NCI-H2107 (cell line): ENCODE measurements at regions not wholly inside any gene's neighbourhood (a gene's known extent, or its start where the extent isn't known, plus 50 kb on each side); places are given as distances from the start of the nearest gene placed in this dataset.

Source experiments
- DNase-seq: peaks from one replicate; lab custom pipeline; 2025; lab: John Stamatoyannopoulos, UW

DNA sequence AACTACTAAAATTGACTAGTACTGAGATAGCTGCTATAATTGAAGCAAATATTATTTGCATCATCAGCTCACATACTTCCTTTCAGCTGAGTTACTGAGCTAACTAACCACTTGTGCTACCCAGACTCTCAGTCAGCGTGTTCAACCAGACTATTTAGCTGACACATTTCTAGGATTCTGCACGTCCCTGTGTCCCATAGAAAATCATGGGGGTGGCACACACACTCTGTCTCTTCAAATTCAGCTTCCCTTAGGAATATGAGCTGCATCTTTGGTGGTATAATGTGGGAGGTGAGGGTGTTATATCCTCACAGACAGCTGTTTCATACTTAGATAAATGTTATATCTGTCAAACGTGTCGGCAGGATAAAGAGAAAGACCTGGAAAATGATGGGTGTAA, 424.0 kb downstream of the CDH2 start:
- no peak for DNase-seq

DNA sequence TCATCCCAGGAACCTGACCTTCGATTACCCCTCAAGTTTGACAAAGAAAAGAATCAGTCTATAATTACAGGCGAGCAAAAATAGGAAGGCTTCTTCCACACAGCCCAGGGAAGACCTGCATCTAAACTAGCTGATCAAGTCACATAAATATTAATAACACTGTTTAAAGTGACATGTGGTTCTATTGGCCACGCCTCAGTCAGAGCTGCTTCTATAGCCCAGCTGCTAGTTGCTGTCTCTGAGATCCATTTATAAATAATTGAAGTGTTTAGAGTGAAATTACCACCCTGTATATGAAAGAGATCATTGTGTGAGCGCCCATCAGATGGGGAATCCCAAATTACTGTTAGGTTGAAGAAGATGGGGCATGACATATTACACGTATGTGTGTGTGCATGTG, 426.0 kb downstream of the CDH2 start:
- DNase-seq: no peak

DNA sequence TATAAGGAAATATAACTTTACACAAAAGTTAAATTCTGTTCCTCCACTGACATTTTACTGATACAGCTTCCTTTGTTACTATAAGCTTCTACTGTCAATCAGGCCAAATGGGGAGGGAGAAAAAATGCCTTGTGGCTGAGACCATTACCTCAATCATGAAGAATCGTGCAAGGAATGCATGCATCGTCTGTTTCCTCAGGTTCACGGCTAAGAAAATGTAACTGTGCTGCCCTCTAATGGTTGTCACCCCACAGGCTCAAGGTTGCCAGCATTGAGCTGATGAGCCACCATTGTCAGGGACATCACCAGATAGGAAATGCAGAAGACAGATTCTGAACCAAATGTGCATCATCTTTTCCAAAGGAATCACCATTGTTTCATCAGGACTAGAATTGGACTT, 426.9 kb downstream of the CDH2 start:
- DNase-seq: no peak

DNA sequence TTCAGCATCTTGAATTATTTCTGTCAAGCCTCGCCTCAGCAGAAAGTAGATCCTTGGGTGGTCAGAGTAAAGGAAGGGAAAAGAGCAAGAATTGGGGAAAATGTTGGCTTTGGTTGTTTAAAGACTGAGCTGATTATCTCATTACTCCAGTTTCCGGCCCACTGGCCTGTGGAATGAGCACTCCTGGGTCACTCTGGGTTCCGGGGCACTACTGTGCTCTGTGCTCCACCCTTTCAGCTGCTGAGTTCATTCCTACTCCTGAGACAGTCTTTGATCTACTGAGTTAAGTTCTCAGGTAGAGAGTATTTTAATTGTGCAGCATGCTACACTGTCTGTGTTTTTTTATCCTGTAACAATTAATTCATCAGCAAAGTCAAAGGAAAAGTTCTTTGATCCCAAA, 427.7 kb downstream of the CDH2 start:
- DNase-seq: no peak

DNA sequence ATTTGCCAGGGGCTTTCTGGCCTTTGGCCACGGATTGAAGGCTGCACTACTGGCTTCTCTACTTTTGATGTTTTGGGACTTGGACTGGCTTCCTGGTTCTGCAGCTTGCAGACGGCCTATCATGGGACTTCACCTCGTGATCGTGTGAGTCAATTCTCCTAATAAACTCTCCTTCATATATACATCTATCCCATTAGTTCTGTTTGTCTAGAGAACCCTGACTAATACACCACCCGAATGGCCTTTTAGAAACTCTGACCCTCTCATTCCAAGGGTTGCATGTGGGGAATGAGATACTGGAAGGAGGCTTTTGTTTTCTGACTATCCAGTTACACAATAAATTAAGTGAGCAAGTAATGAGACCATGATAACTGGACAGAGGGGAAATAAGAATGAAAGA, 430.7 kb downstream of the CDH2 start:
- DNase-seq: no peak

DNA sequence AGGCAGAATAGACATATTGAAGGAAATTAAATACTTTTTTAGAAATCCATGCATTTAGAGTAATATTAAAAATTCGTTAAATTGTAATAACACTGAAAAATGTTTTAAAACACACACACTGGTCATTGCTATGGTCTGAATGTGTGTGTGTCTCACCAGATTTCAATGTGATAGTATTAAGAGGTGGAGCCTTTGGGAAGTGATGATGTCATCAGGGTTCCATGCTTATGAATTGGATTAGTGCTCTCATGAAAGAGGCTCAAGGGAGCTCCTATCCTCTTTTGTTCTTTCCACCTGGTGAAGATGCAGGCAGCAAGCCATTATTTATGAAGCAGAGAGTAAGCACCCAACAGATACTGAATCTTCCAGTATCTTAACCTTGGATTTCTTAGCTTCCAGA, 441.8 kb downstream of the CDH2 start:
- DNase-seq: no peak

DNA sequence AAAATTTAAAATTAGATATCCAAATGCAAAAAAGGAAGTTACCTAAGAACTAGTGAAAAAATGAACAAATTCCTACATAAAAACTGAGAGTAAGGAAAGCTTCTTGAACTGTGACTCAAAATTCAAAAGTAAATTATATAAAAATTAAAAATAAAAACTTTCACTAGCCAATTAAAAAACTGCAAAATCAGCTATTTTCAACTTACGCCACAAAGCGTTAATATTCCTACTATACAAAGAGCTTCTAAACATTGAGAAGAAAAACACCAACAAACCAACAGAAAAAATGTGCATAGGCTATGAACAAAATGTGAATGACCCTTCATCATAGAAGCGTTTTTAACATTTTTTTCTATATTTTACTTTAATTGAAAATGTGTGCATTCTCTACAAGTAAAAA, 445.7 kb downstream of the CDH2 start:
- no peak for DNase-seq

DNA sequence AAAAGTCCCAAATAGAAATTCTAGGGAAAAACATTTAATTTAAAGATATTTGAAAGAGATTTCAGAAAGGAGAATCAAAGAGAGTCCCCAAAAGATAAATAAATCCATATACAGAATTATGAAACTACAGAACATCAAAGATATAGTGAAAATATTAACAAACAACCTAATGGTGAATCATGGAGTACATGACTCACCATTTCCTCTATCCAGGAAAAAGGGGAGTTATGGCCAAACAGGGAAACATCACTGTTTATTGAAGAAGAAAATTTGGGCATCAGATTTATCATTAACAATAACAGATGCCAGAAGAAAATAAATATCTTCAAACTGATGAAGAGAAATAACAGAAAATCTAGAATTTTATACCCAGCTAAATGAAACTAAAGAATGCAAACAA, 448.3 kb downstream of the CDH2 start:
- DNase-seq: no peak

DNA sequence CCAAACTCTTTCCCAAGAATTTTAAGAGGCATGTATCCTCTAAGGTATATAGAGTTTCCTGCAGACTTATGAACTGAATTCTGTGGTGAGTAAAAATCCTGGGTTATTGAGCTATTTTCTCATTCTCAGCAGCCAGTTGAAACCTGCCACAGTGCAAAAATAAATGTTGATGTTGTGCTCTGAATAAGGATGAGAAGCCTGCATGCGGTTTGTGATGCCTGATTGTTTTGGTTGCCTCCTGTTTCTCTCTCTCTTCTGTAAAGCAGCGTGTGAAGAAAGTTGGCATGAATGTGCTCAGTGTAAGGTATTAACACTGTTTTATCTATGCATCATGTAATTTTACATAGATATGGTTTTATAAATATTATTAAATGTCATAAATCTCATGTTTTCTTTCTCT, 452.6 kb downstream of the CDH2 start:
- no peak for DNase-seq

DNA sequence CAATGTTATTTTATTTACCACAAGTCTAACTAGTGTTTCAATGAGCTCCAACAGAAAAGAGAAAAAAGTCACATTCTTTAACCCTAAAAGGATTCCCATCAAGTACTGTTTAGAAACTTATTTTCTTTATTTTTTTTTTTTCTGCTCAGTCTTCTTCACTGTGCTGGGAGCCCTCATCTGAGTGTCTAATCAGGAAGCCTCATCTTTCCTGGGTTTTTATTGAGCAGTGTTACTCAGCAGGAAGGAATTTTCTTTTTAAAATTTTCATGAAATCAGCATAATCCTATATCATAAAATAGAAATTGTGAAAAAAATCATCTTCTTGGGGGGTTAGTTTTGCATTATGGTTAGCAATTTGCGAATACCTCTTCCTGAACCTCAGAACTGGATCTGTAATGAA, 453.8 kb downstream of the CDH2 start:
- no peak for DNase-seq

DNA sequence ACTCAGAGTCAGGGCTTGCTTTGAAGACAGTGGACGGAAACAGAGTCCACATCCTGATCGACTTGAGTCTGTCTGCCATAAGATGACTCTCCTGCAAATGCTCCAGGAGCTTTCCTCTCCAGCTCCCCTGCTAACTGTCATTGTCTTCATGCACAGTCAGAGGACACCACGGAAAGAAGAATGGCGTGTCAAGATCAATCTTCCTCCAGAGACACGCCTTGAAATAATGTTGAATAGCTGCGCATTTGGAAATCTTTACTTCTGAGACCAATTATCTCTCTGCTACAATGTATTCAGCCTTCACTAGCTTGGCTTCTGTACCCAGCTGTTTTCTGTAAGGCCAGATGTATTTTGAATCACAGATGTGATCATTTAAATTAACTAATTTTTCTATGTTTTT, 457.2 kb downstream of the CDH2 start:
- DNase-seq: no peak

DNA sequence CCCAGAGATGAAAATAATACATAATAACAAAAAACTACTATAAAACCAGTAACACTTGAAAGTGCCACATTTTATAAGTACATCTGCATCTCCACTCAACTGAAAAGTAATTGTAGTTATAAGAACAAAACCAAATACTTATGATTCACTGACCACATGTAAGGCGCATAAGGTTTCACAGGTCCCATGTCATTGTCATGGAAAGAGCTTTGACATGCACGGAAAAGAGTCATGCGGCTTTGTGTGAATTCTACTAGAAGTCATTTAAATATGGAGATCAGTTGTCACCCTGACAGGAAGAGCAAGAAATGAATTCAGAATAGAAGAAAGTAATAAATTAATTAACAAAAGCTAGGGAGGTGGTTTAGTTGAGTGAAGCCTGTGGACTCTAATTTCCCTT, 459.1 kb downstream of the CDH2 start:
- DNase-seq: peak; percentile 23

DNA sequence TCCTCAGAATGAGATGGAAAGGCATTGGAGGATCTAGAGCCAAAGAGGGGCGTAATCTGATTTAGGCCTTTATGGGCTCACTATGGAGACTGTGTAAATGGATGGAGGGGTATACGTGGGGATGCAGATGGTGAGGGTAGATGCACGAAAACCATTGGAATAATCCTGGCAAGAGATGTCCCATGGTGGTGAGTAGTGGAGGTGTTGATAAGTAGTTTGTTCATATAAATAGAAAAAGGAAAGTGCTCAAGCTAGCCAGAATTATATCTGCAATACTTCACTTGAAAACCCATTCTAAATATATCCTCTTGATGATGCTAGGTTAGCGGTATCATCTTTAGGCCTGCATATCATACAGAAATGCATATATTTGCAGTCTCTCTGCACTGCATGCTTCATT, 459.7 kb downstream of the CDH2 start:
- DNase-seq: no peak

DNA sequence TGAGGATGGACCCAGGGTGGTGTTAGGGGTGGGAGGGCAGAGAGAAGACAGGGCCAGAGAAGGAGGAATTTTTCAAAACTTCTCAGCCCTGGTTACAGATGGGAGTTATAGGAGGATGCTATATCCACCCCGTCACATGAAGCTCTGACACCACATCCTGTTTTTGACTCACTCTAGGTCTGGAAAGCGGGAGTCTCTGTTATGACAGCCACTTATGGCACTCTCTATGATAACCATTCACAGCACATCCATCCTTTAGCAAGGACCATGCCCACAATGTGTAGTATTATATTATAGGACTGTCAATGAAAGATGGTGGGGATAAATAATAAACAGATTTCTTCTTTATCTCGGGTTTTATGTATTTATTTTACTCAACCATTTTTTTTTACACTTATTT, 461.2 kb downstream of the CDH2 start:
- DNase-seq: no peak

DNA sequence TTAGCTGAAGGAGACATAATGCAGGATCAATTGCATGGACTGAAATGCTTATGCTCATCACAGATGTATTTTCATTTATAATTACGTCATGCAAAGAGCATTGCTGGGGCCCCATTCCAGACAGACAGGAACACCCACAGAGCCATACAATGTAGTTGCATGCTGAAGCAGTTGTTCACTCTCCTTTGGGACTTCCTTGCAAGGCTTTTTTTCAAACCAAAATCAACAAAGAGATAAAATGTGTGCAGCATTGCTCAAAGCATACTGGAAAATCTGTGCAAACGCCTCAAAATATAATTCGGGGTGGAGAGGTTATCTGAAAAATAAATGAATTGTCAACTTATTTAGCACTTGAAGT, 463.2 kb downstream of the CDH2 start:
- DNase-seq: peak; percentile 4

DNA sequence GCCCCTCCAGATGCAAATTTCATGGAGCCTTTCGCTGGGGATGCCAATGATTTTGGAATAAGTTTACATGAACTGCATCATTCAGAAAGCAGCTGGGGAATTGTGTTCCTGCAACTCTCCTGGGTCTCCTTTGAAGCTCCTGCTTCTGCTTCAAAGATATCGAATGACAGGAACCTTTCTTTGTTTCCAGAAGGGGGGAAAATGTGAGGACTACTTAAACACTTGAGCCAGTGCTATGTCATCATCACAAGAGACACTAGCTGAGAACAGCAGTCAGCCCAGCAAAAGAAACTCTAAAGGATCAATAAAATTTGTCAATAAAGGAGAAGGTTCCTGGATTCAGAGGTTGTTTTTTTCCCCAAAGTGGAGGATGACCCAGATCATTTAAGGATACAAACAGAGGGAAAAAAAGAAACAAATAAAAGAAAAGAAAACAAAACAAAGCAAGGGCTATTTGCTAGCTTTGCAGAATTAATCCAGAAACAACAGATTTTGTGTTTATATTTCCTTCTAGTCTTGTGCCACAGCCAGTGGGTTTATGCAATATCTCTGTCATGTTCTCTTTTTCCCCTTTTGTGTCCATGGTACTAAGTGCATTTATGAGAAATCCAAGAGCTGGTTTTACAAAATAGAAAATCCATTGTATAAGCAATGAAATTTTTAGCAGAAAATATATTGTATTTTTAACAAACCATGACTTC, 463.7 kb downstream of the CDH2 start:
- DNase-seq: peak; percentile 34

DNA sequence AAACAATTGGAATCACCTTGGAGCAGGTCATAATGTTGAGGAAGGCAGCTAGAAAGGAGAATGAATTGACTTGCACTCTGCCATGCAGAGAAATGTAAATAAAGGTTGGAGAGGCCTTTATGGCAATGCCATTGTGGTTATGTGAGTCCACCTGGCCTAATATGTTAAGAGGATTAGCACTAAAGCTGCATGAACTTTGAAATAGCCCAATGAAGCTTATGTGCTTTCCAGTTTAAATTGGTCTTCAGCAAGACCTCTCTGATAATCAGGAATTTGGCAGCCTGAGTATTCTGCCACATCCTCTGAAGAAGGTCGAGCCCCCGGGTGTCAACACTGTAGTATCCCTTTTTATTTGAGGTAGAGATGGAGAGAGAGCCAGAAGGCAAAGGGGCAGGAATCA, 464.9 kb downstream of the CDH2 start:
- no peak for DNase-seq

DNA sequence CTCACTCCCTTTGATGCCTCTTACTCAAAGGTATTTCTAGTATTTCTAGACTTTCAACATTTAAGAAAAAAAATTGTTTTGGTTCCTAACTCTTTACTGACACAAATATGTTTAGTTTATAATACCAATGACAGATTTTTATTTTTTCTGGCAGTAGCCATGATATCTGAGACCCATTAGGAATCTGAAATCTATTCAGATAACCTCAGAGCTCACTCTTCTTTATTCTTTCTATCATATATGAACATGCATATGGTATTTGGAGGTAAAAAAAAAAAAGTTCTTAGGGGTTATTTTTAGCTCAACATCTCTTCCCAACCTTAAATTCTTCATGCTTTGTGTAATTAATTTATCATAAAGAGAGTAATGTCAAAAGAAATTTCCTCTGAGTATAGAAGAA, 465.5 kb downstream of the CDH2 start:
- no peak for DNase-seq

DNA sequence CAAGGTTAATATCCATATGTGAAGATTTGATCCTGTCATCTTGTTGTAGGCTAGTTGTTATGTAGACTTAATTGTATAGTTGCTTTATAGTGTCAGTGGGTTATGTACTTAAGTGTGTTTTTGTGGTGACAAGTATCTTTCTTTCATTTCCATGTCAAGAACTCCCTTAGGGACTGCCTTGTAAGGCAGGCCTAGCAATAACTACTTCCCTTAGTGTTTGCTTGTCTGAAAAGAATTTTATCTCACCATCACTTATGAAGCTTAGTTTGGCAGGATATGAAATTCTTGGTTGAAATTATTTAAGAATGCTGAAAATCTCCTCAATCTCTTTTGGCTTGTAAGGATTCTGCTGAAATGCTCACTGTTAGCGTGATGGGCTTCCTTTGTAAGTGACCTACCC, 467.6 kb downstream of the CDH2 start:
- no peak for DNase-seq

DNA sequence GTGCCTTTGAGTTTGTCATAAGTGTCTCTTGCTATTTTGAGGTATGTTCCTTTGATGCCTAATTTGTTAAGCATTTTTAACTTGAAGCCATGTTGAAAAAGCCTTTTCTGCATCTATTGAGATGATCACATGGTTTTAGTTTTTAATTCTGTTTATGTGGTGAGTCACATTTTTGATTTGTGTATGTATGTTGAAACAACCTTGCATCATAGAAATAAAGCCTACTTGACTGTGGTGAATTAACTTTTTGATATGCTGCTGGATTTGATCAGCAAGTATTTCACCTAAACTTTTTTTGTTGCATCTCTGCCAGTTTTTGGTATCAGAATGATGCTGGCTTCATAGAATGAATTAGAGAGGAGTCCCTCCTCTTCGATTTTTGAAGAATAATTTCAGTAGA, 469.7 kb downstream of the CDH2 start:
- DNase-seq: no peak

DNA sequence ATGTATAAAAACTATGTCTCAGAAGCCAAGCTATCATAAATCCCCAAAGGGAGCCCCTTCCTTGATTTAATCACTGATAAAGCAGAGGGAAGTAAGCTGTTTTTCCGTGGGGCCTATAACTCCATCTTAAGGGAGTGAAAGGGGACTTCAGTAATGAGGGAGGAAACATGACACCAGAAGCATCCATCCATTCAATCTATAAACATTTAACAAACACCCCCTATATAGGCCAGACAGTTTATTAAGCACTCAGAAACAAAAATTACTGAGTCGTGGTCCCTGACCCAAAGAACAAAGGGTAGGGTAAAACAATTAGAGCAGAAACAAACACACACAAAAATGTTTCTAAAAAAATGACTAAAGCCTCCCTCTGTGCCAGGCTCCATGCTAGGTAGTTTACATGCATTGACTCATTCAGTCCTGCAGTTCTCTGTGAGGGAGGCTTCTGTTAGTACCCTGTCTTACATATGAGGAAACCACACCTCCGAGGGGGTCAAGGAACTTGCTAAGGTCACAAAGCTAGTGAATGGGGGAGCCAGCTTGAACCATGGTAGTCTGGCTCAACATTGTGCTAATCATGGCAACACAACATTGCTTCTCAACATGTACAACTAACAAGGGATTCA, 472.1 kb downstream of the CDH2 start:
- no peak for DNase-seq

DNA sequence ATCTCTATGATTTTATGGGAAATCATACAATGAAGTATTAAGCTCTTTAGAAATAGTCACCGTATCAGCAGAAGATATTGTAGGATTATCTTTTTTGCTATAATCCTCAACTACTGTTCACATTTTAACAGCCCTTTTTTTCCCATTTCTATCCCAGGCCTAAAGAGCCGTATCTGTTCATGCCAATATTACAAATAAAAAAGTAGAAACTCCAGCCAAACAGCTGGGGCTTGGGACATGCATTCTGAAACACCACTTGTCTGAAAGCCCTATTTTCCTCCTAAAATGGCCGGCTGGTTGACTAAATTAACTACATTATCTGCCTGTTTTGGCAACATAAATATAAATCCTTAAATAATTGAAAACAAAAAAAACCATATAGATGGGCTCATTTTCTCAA, 477.8 kb downstream of the CDH2 start:
- DNase-seq: no peak

DNA sequence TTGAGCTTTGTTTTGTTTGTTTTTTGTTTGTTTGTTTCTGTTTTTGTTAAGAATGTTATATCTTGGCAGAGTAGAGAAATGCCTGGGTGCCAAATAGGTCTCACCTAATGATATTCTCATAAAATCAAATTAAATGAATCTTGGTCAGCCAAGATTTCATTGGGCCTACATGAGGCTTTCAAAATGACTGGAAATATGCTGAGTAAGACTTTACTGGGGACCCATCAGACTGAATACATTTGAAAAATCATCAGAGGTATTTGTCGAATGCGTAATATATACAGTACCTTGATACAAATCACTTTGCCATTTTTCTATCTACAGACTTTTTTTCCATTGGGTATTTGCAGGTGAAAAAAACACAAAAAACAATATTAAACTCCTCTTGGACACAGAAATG, 480.8 kb downstream of the CDH2 start:
- DNase-seq: no peak

DNA sequence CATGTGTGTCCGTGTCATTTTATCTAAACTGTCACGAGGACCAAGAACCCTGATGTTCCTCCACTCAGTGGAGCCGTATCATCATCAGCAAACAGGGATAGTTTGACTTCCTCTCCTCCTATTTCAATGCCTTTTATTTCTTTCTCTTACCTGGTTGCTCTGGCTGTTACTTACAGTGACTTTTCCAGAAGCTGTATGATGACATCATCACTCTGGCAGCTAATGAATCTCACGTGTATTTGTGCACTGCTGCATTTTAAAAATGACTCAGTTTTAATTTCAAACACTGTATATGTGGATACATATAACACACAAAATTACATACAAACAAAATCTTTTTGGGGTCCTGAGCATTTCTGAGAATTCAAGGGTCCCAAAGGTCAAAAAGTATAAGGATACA, 481.4 kb downstream of the CDH2 start:
- no peak for DNase-seq
